ENCODE measurements at regions not wholly inside any gene's neighbourhood (a gene's known extent, or its start where the extent isn't known, plus 50 kb on each side); places are given as distances from the start of the nearest gene placed in this dataset.

DNA sequence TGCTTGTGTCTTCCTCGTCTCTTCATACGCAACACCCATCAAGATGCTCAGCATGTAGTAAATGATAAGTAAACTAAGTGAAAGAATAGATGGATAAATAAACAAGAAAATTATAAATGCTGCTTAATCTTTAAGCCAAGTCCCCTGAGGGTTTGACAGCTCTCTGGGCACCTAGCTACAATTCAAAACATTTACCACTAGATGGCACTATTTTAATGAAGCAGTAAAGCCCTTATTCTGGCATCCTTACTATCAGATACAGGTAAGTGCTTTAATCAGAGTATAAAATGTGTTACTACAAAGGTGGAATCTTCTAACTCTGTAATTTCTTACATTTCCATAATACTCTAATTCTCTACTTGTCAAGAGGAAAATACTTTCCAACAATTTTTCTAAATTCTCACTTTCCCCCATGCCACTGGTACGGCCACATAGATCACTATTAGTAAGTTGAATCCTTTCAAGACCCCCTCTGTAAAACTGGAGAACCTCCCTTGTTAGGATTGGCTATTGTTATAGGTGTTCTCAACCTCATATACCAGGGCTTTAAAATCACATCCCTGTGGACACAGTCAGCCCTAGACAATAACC lies 137.8 kb downstream of the BARHL2 start:
- no peak overlapping the region for H3K4me3 ChIP-seq (replicated peaks; ENCODE audit: low read depth, low read length)
- peak; percentile 3 for DNase-seq (ENCODE audit: extremely low read depth, low read depth)
- TF ChIP-seq, protein P1, sequence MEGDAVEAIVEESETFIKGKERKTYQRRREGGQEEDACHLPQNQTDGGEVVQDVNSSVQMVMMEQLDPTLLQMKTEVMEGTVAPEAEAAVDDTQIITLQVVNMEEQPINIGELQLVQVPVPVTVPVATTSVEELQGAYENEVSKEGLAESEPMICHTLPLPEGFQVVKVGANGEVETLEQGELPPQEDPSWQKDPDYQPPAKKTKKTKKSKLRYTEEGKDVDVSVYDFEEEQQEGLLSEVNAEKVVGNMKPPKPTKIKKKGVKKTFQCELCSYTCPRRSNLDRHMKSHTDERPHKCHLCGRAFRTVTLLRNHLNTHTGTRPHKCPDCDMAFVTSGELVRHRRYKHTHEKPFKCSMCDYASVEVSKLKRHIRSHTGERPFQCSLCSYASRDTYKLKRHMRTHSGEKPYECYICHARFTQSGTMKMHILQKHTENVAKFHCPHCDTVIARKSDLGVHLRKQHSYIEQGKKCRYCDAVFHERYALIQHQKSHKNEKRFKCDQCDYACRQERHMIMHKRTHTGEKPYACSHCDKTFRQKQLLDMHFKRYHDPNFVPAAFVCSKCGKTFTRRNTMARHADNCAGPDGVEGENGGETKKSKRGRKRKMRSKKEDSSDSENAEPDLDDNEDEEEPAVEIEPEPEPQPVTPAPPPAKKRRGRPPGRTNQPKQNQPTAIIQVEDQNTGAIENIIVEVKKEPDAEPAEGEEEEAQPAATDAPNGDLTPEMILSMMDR (IDR thresholded peaks at IDR 0.05; ENCODE audit: low read depth, low read length, missing control alignments), result peak; percentile 46

DNA sequence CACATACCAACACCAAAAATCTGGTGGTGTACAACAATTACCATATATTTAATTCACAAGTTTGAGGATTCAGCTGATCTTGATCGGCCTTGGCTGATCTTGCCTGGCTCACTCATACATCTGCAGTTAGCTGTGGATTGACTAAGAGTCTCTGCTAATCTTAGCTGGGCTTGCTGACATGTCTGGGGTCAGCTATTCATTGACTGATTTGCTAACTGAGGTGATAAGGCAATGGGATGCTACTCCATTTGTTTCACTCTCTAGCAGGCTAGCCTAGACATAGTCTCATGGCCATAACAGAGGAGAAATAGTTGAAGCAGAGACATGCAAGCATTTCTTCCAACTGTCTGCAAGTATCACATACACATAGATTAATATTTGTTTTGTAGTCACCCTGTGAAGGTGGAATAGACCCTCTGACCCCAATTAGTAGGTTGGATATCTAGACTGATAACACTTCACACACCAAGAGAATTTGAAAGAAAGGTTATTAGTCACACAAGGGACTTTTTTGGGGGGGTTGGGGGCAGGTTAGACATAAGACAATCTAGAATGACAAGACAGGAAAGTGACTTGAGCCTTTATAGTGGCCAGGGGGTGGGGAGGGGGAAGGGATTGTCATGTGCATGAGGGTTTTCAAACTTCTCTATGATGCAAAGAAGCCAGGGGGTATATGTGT lies 142.3 kb downstream of the BARHL2 start:
- no peak for DNase-seq (ENCODE audit: extremely low read depth, low read depth)
- TF ChIP-seq, protein P1 (IDR thresholded peaks at IDR 0.05; ENCODE audit: low read depth, low read length, missing control alignments), result no peak
- H3K4me3 ChIP-seq (replicated peaks; ENCODE audit: low read depth, low read length), result no peak overlapping the region

DNA sequence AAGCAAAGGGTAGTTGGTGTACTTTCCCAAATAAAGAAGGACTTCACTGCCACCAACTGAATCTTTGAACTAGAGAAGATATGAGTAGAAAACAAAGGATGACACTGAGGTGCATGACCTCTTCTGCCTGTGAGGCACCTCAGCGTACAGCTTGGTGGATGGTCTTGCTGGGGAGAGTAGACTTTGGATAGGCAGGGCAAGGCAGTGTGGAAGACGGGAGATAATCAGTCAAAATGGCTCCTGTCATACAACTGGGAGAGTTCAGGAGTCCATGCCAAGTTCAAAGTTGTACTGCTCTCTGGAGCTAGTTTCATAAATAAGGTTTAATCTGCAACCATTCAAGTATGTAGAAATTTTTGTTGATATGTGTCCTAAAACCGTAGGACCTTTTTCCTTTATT lies 143.4 kb downstream of the BARHL2 start:
- H3K4me3 ChIP-seq (replicated peaks; ENCODE audit: low read depth, low read length), result no peak overlapping the region
- TF ChIP-seq, protein P1 (IDR thresholded peaks at IDR 0.05; ENCODE audit: low read depth, low read length, missing control alignments), result no peak
- DNase-seq (ENCODE audit: extremely low read depth, low read depth), result no peak

DNA sequence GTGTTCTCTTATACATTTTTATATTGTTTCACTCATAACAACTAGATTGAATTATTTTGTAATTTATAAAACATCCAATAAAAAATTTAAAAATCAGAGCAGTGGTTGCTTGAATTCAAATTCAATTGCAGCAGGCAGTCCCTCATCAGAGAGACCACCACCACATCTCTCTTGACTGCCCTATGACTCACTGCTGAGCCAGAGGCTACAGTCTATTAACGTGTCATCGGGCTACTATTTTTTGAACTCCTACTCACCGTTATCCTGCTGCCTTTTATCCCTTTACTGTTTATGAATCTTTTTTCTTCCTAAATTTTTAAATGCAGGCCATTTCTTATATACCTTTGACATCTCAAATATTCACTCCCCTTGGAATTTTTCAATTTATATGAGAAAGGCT lies 144.7 kb downstream of the BARHL2 start:
- TF ChIP-seq, protein P1 (IDR thresholded peaks at IDR 0.05; ENCODE audit: low read depth, low read length, missing control alignments), result no peak
- no peak for DNase-seq (ENCODE audit: extremely low read depth, low read depth)
- H3K4me3 ChIP-seq (replicated peaks; ENCODE audit: low read depth, low read length), result no peak overlapping the region

DNA sequence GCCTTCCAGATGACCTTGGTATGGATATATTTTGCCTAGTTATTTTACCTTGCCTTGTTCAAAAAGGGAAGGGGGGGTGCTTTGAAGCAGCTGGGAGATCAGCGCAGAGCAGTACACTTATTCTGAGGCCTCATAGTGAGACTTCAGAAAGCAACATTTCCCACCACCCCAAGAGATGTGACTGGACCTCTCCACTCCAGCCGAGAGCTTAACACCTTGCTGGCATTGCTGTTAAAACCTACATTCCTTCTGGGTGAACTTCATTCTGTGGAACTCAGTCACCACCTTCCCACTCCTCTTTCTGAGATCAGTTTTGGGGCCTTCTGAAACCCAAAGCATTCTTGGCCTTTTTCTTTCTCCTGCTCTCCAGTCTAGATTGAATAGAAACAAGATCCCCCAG lies 148.7 kb downstream of the BARHL2 start:
- DNase-seq (ENCODE audit: extremely low read depth, low read depth), result no peak
- TF ChIP-seq, protein P1 (IDR thresholded peaks at IDR 0.05; ENCODE audit: low read depth, low read length, missing control alignments), result no peak
- no peak overlapping the region for H3K4me3 ChIP-seq (replicated peaks; ENCODE audit: low read depth, low read length)

DNA sequence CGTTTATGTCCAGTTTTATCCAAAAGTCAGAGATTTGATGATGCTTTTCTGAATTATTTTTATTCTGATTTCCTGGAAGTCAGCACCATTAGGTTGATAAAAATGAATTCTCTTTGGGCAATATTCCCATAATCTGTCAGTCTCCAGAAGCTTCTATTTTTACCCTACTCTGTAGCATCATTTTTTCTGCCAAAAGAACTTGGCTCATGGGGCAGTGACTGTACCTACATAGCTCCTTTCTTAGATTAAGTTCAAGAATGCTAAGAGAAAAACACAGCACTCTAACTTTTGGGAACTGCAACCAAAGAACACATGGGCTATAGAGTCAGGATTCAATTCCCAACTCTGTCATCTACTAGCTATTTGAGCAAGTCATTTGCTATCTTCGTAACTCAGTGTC lies 152.9 kb downstream of the BARHL2 start:
- TF ChIP-seq, protein P1 (IDR thresholded peaks at IDR 0.05; ENCODE audit: low read depth, low read length, missing control alignments), result no peak

More for the DNA sequence above, 152.9 kb downstream of the BARHL2 start:
- no peak overlapping the region for H3K4me3 ChIP-seq (replicated peaks; ENCODE audit: low read depth, low read length)
- no peak for DNase-seq (ENCODE audit: extremely low read depth, low read depth)

Data from HFF-Myc (cell line).